Endothelial cell of umbilical vein (primary cell): ENCODE measurements at regions not wholly inside any gene's neighbourhood (a gene's known extent, or its start where the extent isn't known, plus 50 kb on each side); places are given as distances from the start of the nearest gene placed in this dataset.

Source experiments
- BruUV-seq: library from RNA; stranded (reverse); fragments of 400-500 nt; replicated peaks from 2 replicates; lab custom pipeline; 2021; lab: Mats Ljungman, UMichigan
- CTCF ChIA-PET: fragments of 300-600, 350-600 bp; sonication (Branson Sonifier 250); formaldehyde crosslinking; loops from one replicate; lab custom pipeline; 2021; ENCODE audit warnings: antibody characterized with exemption, inconsistent platforms; lab: Charles Lee
- POLR2A ChIA-PET: fragments of 300-600, 350-600 bp; sonication (Branson Sonifier 250); formaldehyde crosslinking; loops from one replicate; lab custom pipeline; 2021; ENCODE audit warnings: antibody characterized with exemption, inconsistent platforms; lab: Charles Lee
- DNase-seq: peaks from one replicate; pipeline ENCODE4 v3.0.0-alpha.2; 2011; ENCODE audit warnings: low read depth, low spot score
- FAIRE-seq: peaks from 2 replicates; lab custom pipeline; 2011; peaks lifted over from hg19 to GRCh38; lab: Jason Lieb, UNC
- H2AFZ ChIP-seq: 2 replicates; pipeline ENCODE4 v1.6.0; 2012; ENCODE audit warnings: low read depth, low read length, control low read depth, inconsistent platforms
- H3K27ac ChIP-seq: 2 replicates; pipeline ENCODE4 v1.5.1; 2011; ENCODE audit warnings: low read depth, mild to moderate bottlenecking, control low read depth, low read length, moderate library complexity; ENCODE audit not compliant: insufficient read depth
- H3K27me3 ChIP-seq, 2 experiments: 2 replicates each; pipeline versions ENCODE4 v1.6.0 to v1.6.1; 2011; ENCODE audit warnings: low read length in 2 of 2, mixed read lengths in 1 of 2; ENCODE audit not compliant: control insufficient read depth in 2 of 2, insufficient read depth in 2 of 2
- H3K36me3 ChIP-seq, 2 experiments: 2 replicates in 1 of 2; 3 replicates in 1 of 2; pipeline ENCODE4 v1.5.1; 2011; ENCODE audit warnings: low read length in 2 of 2, mild to moderate bottlenecking in 1 of 2, moderate library complexity in 1 of 2; ENCODE audit not compliant: control insufficient read depth in 2 of 2, insufficient read depth in 2 of 2; ENCODE audit errors: extremely low read depth in 1 of 2
- H3K4me1 ChIP-seq: 3 replicates; pipeline ENCODE4 v1.5.1; 2011; ENCODE audit warnings: mild to moderate bottlenecking, low read length; ENCODE audit not compliant: control insufficient read depth, insufficient read depth; ENCODE audit errors: extremely low read depth
- H3K4me2 ChIP-seq: 2 replicates; pipeline ENCODE4 v1.6.1; 2011; ENCODE audit warnings: low read length, control low read depth, mixed read lengths; ENCODE audit not compliant: insufficient read depth
- H3K4me3 ChIP-seq, 3 experiments: fragments of 200-600 bp in 1 of 3; sonication (generic), shearing (Covaris generic) in 1 of 3; replicated peaks in 1 of 3; 2 replicates each; pipeline ENCODE4 v1.5.1; 2011 to 2016; ENCODE audit warnings: control low read depth in 3 of 3, low read length in 3 of 3, mild to moderate bottlenecking in 2 of 3, inconsistent platforms in 1 of 3, low read depth in 1 of 3, moderate library complexity in 1 of 3; ENCODE audit not compliant: insufficient read depth in 1 of 3
- H3K79me2 ChIP-seq: 2 replicates; pipeline ENCODE4 v1.6.0; 2012; ENCODE audit warnings: low read length, inconsistent platforms; ENCODE audit not compliant: control insufficient read depth, insufficient read depth
- H3K9ac ChIP-seq: replicated peaks from 2 replicates; pipeline ENCODE3; 2011; ENCODE audit warnings: low read length, control low read depth; ENCODE audit not compliant: insufficient read depth; ENCODE audit errors: extremely low read depth
- H3K9me1 ChIP-seq: replicated peaks from 3 replicates; pipeline ENCODE4 v1.6.0; 2011; ENCODE audit warnings: mild to moderate bottlenecking, low read length; ENCODE audit not compliant: control insufficient read depth, insufficient read depth; ENCODE audit errors: extremely low read depth
- H3K9me3 ChIP-seq: replicated peaks from 2 replicates; pipeline ENCODE4 v1.5.1; 2012; ENCODE audit warnings: low read length, inconsistent platforms; ENCODE audit not compliant: control insufficient read depth, insufficient read depth
- H4K20me1 ChIP-seq: replicated peaks from 2 replicates; pipeline ENCODE3; 2011; ENCODE audit warnings: mild to moderate bottlenecking, low read length; ENCODE audit not compliant: control insufficient read depth, insufficient read depth; ENCODE audit errors: extremely low read depth
- EZH2 ChIP-seq: IDR thresholded peaks from 2 replicates; pipeline ENCODE4 v1.6.1; 2012; ENCODE audit warnings: borderline replicate concordance, low read depth, mild to moderate bottlenecking, moderate library complexity, low read length, inconsistent platforms; ENCODE audit not compliant: severe bottlenecking
- FOS ChIP-seq: IDR thresholded peaks from 2 replicates; pipeline ENCODE4 v1.6.1; 2011; ENCODE audit warnings: mild to moderate bottlenecking, low read length, moderate library complexity, borderline replicate concordance; ENCODE audit not compliant: insufficient read depth
- GATA2 ChIP-seq: IDR thresholded peaks from 2 replicates; pipeline ENCODE4 v1.7.0; 2011; ENCODE audit warnings: low read depth, mild to moderate bottlenecking, moderate library complexity, mixed read lengths, low read length; ENCODE audit not compliant: insufficient read length, insufficient read depth
- JUN ChIP-seq: IDR thresholded peaks from 2 replicates; pipeline ENCODE4 v1.6.1; 2011; ENCODE audit warnings: borderline replicate concordance, low read depth; ENCODE audit not compliant: insufficient read length, insufficient read depth
- MYC ChIP-seq: IDR thresholded peaks from one replicate; pipeline ENCODE4 v1.6.1; 2011; ENCODE audit warnings: mild to moderate bottlenecking, low read depth, low read length
- POLR2A ChIP-seq: IDR thresholded peaks from 2 replicates; pipeline ENCODE4 v1.6.1; 2012; ENCODE audit warnings: low read depth, mild to moderate bottlenecking, control low read depth, low read length
- POLR2AphosphoS5 ChIP-seq: IDR thresholded peaks from 2 replicates; pipeline ENCODE4 v1.6.1; 2012; ENCODE audit warnings: low read depth, mild to moderate bottlenecking, control low read depth, low read length, moderate library complexity; ENCODE audit not compliant: insufficient read depth
- dilution Hi-C: fragments of 300-500 bp; cut with MboI; formaldehyde crosslinking; loops from one replicate; pipeline ENCODE4 v1.15.0; 2019; ENCODE audit warnings: low sequenced_read_pairs; ENCODE audit not compliant: extremely low pct_ligation_motif_present
- intact Hi-C: fragments of 100-400 bp; cut with micrococcal nuclease; formaldehyde crosslinking; loops from one replicate; pipeline ENCODE4 v1.10.0; 2022
- TF ChIP-seq, protein P1 (sequence below): IDR thresholded peaks from 2 replicates; pipeline ENCODE4 v1.6.1; 2011; ENCODE audit not compliant: insufficient read depth, insufficient read length
- TF ChIP-seq, protein P2 (sequence below), 2 donors: IDR thresholded peaks; 1 replicate in 1 of 2; 2 replicates in 1 of 2; pipeline ENCODE4 v1.5.1; 2011; ENCODE audit warnings: low read length in 2 of 2, mild to moderate bottlenecking in 2 of 2, moderate library complexity in 2 of 2, control low read depth in 1 of 2, inconsistent platforms in 1 of 2, low read depth in 1 of 2; ENCODE audit not compliant: insufficient read depth in 1 of 2; ENCODE audit errors: extremely low read depth in 1 of 2

DNA sequence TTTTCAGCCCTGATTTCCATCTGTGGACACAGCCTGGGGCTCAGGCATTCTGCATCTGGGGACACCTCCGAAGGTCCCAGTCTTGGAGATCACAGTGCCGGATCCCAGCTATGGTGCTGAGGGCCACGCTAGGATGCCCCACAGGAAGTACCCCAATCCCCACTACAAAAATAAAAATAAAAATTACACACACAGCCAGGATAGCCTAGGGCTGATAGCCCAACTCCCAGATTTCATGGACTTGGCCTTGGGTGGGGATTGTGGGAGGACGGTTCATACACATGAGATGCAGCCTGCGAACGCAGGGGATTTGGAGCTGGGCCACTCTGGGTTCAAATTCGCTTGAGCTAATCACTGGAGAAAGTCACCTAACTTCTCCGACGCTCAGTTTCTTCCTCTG is 237.7 kb downstream of the BUD13 start:
- dilution Hi-C loops, result no loop called here
- no peaks in the 10 kb centered on the region for H3K9me3 ChIP-seq
- no peak overlapping the region for H3K27ac ChIP-seq
- H3K4me1 ChIP-seq, result no peaks in the 10 kb centered on the region
- no peaks in the 10 kb centered on the region for H3K79me2 ChIP-seq
- DNase-seq (no peak), FAIRE-seq (no peak)
- TF ChIP-seq POLR2A, result no peak
- TF ChIP-seq, protein P1, sequence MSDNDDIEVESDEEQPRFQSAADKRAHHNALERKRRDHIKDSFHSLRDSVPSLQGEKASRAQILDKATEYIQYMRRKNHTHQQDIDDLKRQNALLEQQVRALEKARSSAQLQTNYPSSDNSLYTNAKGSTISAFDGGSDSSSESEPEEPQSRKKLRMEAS, result no peak
- TF ChIP-seq FOS, result no peak
- no peak for TF ChIP-seq POLR2AphosphoS5
- TF ChIP-seq, protein P2, sequence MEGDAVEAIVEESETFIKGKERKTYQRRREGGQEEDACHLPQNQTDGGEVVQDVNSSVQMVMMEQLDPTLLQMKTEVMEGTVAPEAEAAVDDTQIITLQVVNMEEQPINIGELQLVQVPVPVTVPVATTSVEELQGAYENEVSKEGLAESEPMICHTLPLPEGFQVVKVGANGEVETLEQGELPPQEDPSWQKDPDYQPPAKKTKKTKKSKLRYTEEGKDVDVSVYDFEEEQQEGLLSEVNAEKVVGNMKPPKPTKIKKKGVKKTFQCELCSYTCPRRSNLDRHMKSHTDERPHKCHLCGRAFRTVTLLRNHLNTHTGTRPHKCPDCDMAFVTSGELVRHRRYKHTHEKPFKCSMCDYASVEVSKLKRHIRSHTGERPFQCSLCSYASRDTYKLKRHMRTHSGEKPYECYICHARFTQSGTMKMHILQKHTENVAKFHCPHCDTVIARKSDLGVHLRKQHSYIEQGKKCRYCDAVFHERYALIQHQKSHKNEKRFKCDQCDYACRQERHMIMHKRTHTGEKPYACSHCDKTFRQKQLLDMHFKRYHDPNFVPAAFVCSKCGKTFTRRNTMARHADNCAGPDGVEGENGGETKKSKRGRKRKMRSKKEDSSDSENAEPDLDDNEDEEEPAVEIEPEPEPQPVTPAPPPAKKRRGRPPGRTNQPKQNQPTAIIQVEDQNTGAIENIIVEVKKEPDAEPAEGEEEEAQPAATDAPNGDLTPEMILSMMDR (IDR thresholded peaks at IDR 0.05; ENCODE audit: extremely low read depth in 1 of 2, insufficient read depth in 1 of 2, low read depth in 1 of 2, low read length in 2 of 2), result no peak
- TF ChIP-seq JUN, result no peak
- TF ChIP-seq MYC, result no peak
- no peak for TF ChIP-seq EZH2
- TF ChIP-seq GATA2, result no peak
- peaks cover 23 to 32% of the 10 kb centered on the region in 2 experiments for H3K27me3 ChIP-seq
- H3K36me3 ChIP-seq, result no peaks in the 10 kb centered on the region
- H4K20me1 ChIP-seq, result no peaks in the 10 kb centered on the region
- H3K9ac ChIP-seq, result no peak overlapping the region
- no peaks in the 10 kb centered on the region for H3K9me1 ChIP-seq
- H3K4me3 ChIP-seq, result no peak overlapping the region
- no TSS peak for BruUV-seq
- ChIA-PET POLR2A (no interaction called here), CTCF (interaction anchor here (1.5 kb wide), 1 partner anchor 21 kb away, joined by 5 read pairs; no protein-coding TSS in a partner anchor)
- H2AFZ ChIP-seq, result no peak overlapping the region
- intact Hi-C loops, result no loop called here
- H3K4me2 ChIP-seq, result no peak overlapping the region
